Neural cell (in vitro differentiated cells): ENCODE measurements at regions not wholly inside any gene's neighbourhood (a gene's known extent, or its start where the extent isn't known, plus 50 kb on each side); places are given as distances from the start of the nearest gene placed in this dataset.

Source experiments
- CTCF ChIP-seq: fragments of 450-650 bp; IDR thresholded peaks from 2 replicates; pipeline ENCODE4 v1.5.1; 2014; ENCODE audit warnings: antibody characterized with exemption, mild to moderate bottlenecking, moderate library complexity; ENCODE audit not compliant: poor library complexity, severe bottlenecking
- EP300 ChIP-seq: fragments of 450-650 bp; conservative IDR thresholded peaks from 2 replicates; pipeline ENCODE4 v1.6.1; 2014; ENCODE audit warnings: antibody characterized with exemption, mild to moderate bottlenecking, moderate library complexity; ENCODE audit not compliant: poor library complexity, severe bottlenecking
- EZH2 ChIP-seq: fragments of 200-600, 300-800 bp; shearing (Covaris generic), sonication (generic); IDR thresholded peaks from 2 replicates; pipeline ENCODE4 v1.6.1; 2014; ENCODE audit warnings: antibody characterized with exemption, low read length, borderline replicate concordance, mild to moderate bottlenecking; ENCODE audit not compliant: insufficient read depth, poor library complexity, severe bottlenecking
- MXI1 ChIP-seq: fragments of 450-650 bp; conservative IDR thresholded peaks from 2 replicates; pipeline ENCODE4 v1.6.1; 2014; ENCODE audit warnings: antibody characterized with exemption, mild to moderate bottlenecking; ENCODE audit not compliant: poor library complexity, severe bottlenecking
- POLR2AphosphoS5 ChIP-seq: IDR thresholded peaks from 2 replicates; pipeline ENCODE4 v1.6.1; 2012
- RAD21 ChIP-seq: fragments of 450-650 bp; conservative IDR thresholded peaks from 2 replicates; pipeline ENCODE4 v1.6.1; 2014; ENCODE audit warnings: antibody characterized with exemption, mild to moderate bottlenecking, moderate library complexity
- TAF1 ChIP-seq: IDR thresholded peaks from 2 replicates; pipeline ENCODE4 v1.6.1; 2012; ENCODE audit warnings: low read depth

- TF ChIP-seq CTCF (no peak), EP300 (no peak), POLR2AphosphoS5 (no peak), MXI1 (no peak), EZH2 (no peak), TAF1 (no peak), RAD21 (no peak)
Observed at GRCh38 chr2:216994353-216994854, 134.5 kb upstream of the TNP1 start.
